H9 (cell line): ENCODE measurements at regions not wholly inside any gene's neighbourhood (a gene's known extent, or its start where the extent isn't known, plus 50 kb on each side); places are given as distances from the start of the nearest gene placed in this dataset.

Source experiments
- DNase-seq: peaks from one replicate; pipeline ENCODE4 v3.0.0-alpha.2; 2017
- H2AFZ ChIP-seq: one replicate; pipeline ENCODE4 v1.6.1; 2013; ENCODE audit warnings: mild to moderate bottlenecking, low read length, control low read depth, moderate library complexity
- H2AK5ac ChIP-seq: 2 replicates; pipeline ENCODE4 v1.6.1; 2013; ENCODE audit warnings: low read length, control low read depth, mixed read lengths; ENCODE audit not compliant: insufficient read length
- H2BK120ac ChIP-seq: one replicate; pipeline ENCODE4 v1.6.1; 2013; ENCODE audit warnings: low read depth, mild to moderate bottlenecking, low read length, control low read depth, inconsistent platforms; ENCODE audit not compliant: poor library complexity, severe bottlenecking
- H2BK12ac ChIP-seq: 2 replicates; pipeline ENCODE4 v1.6.1; 2013; ENCODE audit warnings: low read length, control low read depth, mixed read lengths, low read depth; ENCODE audit not compliant: insufficient read length
- H2BK15ac ChIP-seq: 2 replicates; pipeline ENCODE4 v1.6.1; 2013; ENCODE audit warnings: low read depth, low read length, control low read depth
- H2BK20ac ChIP-seq: one replicate; pipeline ENCODE4 v1.6.1; 2013; ENCODE audit warnings: low read depth, mild to moderate bottlenecking, low read length, control low read depth, inconsistent platforms; ENCODE audit not compliant: poor library complexity, severe bottlenecking
- H2BK5ac ChIP-seq: 2 replicates; pipeline ENCODE4 v1.6.1; 2013; ENCODE audit warnings: low read length, control low read depth, mixed read lengths; ENCODE audit not compliant: insufficient read length
- H3K14ac ChIP-seq: 2 replicates; pipeline ENCODE4 v1.6.1; 2013; ENCODE audit warnings: low read length, control low read depth; ENCODE audit not compliant: insufficient read depth
- H3K18ac ChIP-seq: 2 replicates; pipeline ENCODE4 v1.6.1; 2013; ENCODE audit warnings: low read depth, mild to moderate bottlenecking, mixed read lengths, low read length, control low read depth; ENCODE audit not compliant: insufficient read length
- H3K23ac ChIP-seq: 2 replicates; pipeline ENCODE4 v1.6.1; 2013; ENCODE audit warnings: low read length, control low read depth, mixed read lengths, low read depth; ENCODE audit not compliant: insufficient read length
- H3K23me2 ChIP-seq: 2 replicates; pipeline ENCODE4 v1.6.1; 2013; ENCODE audit warnings: low read depth, mild to moderate bottlenecking, mixed read lengths, low read length, control low read depth; ENCODE audit not compliant: insufficient read length, poor library complexity, severe bottlenecking
- H3K27ac ChIP-seq: 2 replicates; pipeline ENCODE4 v1.5.1; 2013; ENCODE audit warnings: low read length, control low read depth, mixed read lengths, low read depth; ENCODE audit not compliant: insufficient read length
- H3K27me3 ChIP-seq: 2 replicates; pipeline ENCODE4 v1.6.1; 2013; ENCODE audit warnings: low read length, control low read depth, inconsistent platforms; ENCODE audit not compliant: insufficient read depth
- H3K4ac ChIP-seq: 2 replicates; pipeline ENCODE4 v1.6.1; 2013; ENCODE audit warnings: low read depth, mild to moderate bottlenecking, control low read depth, inconsistent platforms, low read length, moderate library complexity
- H3K4me1 ChIP-seq: 2 replicates; pipeline ENCODE4 v1.6.1; 2013; ENCODE audit warnings: low read length, control low read depth, inconsistent platforms; ENCODE audit not compliant: insufficient read depth
- H3K4me2 ChIP-seq: 2 replicates; pipeline ENCODE4 v1.6.1; 2013; ENCODE audit warnings: low read length, control low read depth, mixed read lengths; ENCODE audit not compliant: insufficient read length, insufficient read depth
- H3K56ac ChIP-seq: 2 replicates; pipeline ENCODE4 v1.6.1; 2013; ENCODE audit warnings: low read depth, mild to moderate bottlenecking, mixed read lengths, low read length, control low read depth; ENCODE audit not compliant: insufficient read length
- H3K79me1 ChIP-seq: 2 replicates; pipeline ENCODE4 v1.6.1; 2013; ENCODE audit warnings: low read depth, mild to moderate bottlenecking, moderate library complexity, low read length, control low read depth, inconsistent platforms; ENCODE audit not compliant: insufficient read depth, poor library complexity, severe bottlenecking
- H3K79me2 ChIP-seq: 2 replicates; pipeline ENCODE4 v1.6.1; 2013; ENCODE audit warnings: low read length, control low read depth, inconsistent platforms; ENCODE audit not compliant: insufficient read depth
- H3K9ac ChIP-seq: 2 replicates; pipeline ENCODE4 v1.6.1; 2013; ENCODE audit warnings: low read length, control low read depth, mixed read lengths; ENCODE audit not compliant: insufficient read length; ENCODE audit errors: extremely low read depth
- H3K9me3 ChIP-seq: one replicate; pipeline ENCODE4 v1.6.1; 2013; ENCODE audit warnings: low read depth, low read length, inconsistent platforms; ENCODE audit not compliant: control insufficient read depth
- H3T11ph ChIP-seq: one replicate; pipeline ENCODE4 v1.6.1; 2013; ENCODE audit warnings: mild to moderate bottlenecking, low read length, control low read depth, inconsistent platforms
- H4K20me1 ChIP-seq: one replicate; pipeline ENCODE4 v1.6.1; 2013; ENCODE audit not compliant: control insufficient read depth, insufficient read length, insufficient read depth
- H4K5ac ChIP-seq: 2 replicates; pipeline ENCODE4 v1.6.1; 2013; ENCODE audit warnings: low read depth, mild to moderate bottlenecking, mixed read lengths, low read length, control low read depth; ENCODE audit not compliant: insufficient read length
- H4K8ac ChIP-seq: replicated peaks from 2 replicates; pipeline ENCODE4 v1.6.1; 2013; ENCODE audit warnings: low read length, control low read depth, mixed read lengths, low read depth; ENCODE audit not compliant: insufficient read length
- H4K91ac ChIP-seq: 2 replicates; pipeline ENCODE4 v1.6.1; 2013; ENCODE audit warnings: low read depth, mild to moderate bottlenecking, moderate library complexity, mixed read lengths, low read length, control low read depth; ENCODE audit not compliant: insufficient read length
- H3K27ac Mint-ChIP-seq, 3 experiments: 2 replicates in 2 of 3; 3 replicates in 1 of 3; pipeline ENCODE4 v1.8.0; 2020 to 2021; ENCODE audit warnings: mixed read lengths in 3 of 3, mild to moderate bottlenecking in 1 of 3, moderate library complexity in 1 of 3
- H3K27me3 Mint-ChIP-seq: 2 replicates; pipeline ENCODE4 v1.8.0; 2021; ENCODE audit warnings: low read depth, mild to moderate bottlenecking, moderate library complexity, mixed read lengths
- H3K36me3 Mint-ChIP-seq, 3 experiments: 2 replicates in 2 of 3; 3 replicates in 1 of 3; pipeline ENCODE4 v1.8.0; 2020 to 2021; ENCODE audit warnings: low read depth in 3 of 3, mixed read lengths in 3 of 3; ENCODE audit not compliant: insufficient read depth in 1 of 3
- H3K4me1 Mint-ChIP-seq, 2 experiments: 2 replicates each; pipeline ENCODE4 v1.8.0; 2020; ENCODE audit warnings: mixed read lengths in 2 of 2
- H3K4me3 Mint-ChIP-seq, 2 experiments: 2 replicates in 1 of 2; 3 replicates in 1 of 2; pipeline ENCODE4 v1.8.0; 2020 to 2021; ENCODE audit warnings: mild to moderate bottlenecking in 2 of 2, mixed read lengths in 2 of 2, moderate library complexity in 1 of 2
- H3K9me3 Mint-ChIP-seq, 2 experiments: 2 replicates in 1 of 2; 3 replicates in 1 of 2; pipeline ENCODE4 v1.8.0; 2020; ENCODE audit warnings: mild to moderate bottlenecking in 2 of 2, mixed read lengths in 2 of 2, moderate library complexity in 1 of 2
- CTCF ChIP-seq: fragments of 200-600 bp; sonication (generic); conservative IDR thresholded peaks from 3 replicates; pipeline ENCODE4 v1.8.0; 2021; ENCODE audit warnings: antibody characterized with exemption, mild to moderate bottlenecking
- WGBS: extraction: QIAGEN DNeasy Blood & Tissue Kit; methylation state at CpG from one replicate; pipeline ENCODE4 v1.1.7; 2013; ENCODE audit warnings: missing lambda C conversion rate, low lambda C conversion rate, mixed read lengths; ENCODE audit not compliant: insufficient read length; ENCODE audit errors: extremely low coverage; 5-methylcytosine and 5-hydroxymethylcytosine counted together

- Histone ChIP-seq H3K18ac (no peak overlapping the region), H3K27me3 (no peaks in the 10 kb centered on the region), H3K14ac (no peak overlapping the region), H4K20me1 (no peaks in the 10 kb centered on the region), H2BK12ac (no peak overlapping the region), H3K79me1 (no peaks in the 10 kb centered on the region), H3K79me2 (no peaks in the 10 kb centered on the region), H2BK15ac (no peak overlapping the region), H2AK5ac (no peak overlapping the region), H2AFZ (no peak overlapping the region), H4K91ac (no peak overlapping the region), H3K4me1 (no peaks in the 10 kb centered on the region), H3K4me2 (no peak overlapping the region), H4K5ac (no peak overlapping the region), H3K56ac (no peak overlapping the region), H4K8ac (no peak overlapping the region), H3K9ac (no peak overlapping the region), H2BK120ac (no peak overlapping the region), H3K23me2 (no peaks in the 10 kb centered on the region), H3T11ph (no peak overlapping the region), H2BK5ac (no peak overlapping the region), H3K4ac (no peak overlapping the region), H2BK20ac (no peak overlapping the region), H3K27ac (no peak overlapping the region), H3K9me3 (no peaks in the 10 kb centered on the region), H3K23ac (no peak overlapping the region)
- Mint-ChIP-seq H3K9me3 (0 out of 5 replicates have a peak, but pooled peaks cover 0 to 1% of the 10 kb centered on the region in 2 experiments), H3K36me3 (peaks cover 0 to 2% (median 0%) of the 10 kb centered on the region in 3 experiments; a peak in 2 of 7 replicates), H3K27ac (no peak overlapping the region; a peak in 1 of 7 replicates), H3K4me1 (peaks cover 6 to 9% of the 10 kb centered on the region in 2 experiments; a peak in 3 of 4 replicates), H3K27me3 (no peaks in the 10 kb centered on the region), H3K4me3 (no peak overlapping the region)
- WGBS = no CpG with 5 or more reads among the region's 2 CpGs
- no peak for TF ChIP-seq CTCF
- DNase-seq = no peak
Observed at GRCh38 chr7:118898284-118898683, 673.8 kb downstream of the ANKRD7 start.
